A549 (cell line): ENCODE measurements at regions not wholly inside any gene's neighbourhood (a gene's known extent, or its start where the extent isn't known, plus 50 kb on each side); places are given as distances from the start of the nearest gene placed in this dataset.

Experiments used
- ATAC-seq, 2 experiments: fragments of 200-7000 bp in 1 of 2; fragments of >200 bp in 1 of 2; cut with Nextera tagmentation in 1 of 2; cut with Tn5 transposase in 1 of 2; 3 replicates each; pipeline versions ENCODE4 v1.8.0 to v1.9.1; 2018 to 2020; ENCODE audit warnings: mild to moderate bottlenecking in 1 of 2, moderate library complexity in 1 of 2
- CTCF ChIA-PET: fragments of 300-600 bp; sonication (Branson Sonifier 250); formaldehyde crosslinking; extraction: SDS; loops from one replicate; lab custom pipeline; 2021; ENCODE audit warnings: antibody characterized with exemption, inconsistent platforms; lab: Yijun Ruan, JAX
- POLR2A ChIA-PET: fragments of 350-600 bp; formaldehyde crosslinking; extraction: SDS; loops from one replicate; lab custom pipeline; 2021; ENCODE audit warnings: antibody characterized with exemption, inconsistent platforms; lab: Yijun Ruan, JAX
- DNase-seq, 2 experiments: peaks; one replicate each; pipeline versions ENCODE4 v3.0.0 to v3.0.0-alpha.2; 2011 to 2016; ENCODE audit warnings: low read depth in 1 of 2, low spot score in 1 of 2
- FAIRE-seq: peaks from 2 replicates; lab custom pipeline; 2011; peaks lifted over from hg19 to GRCh38; lab: Jason Lieb, UNC
- H3K27ac ChIP-seq, 2 experiments: fragments of >200 bp; sonication (Bioruptor Twin); formaldehyde crosslinking; 3 replicates each; pipeline ENCODE4 v1.5.1; 2016 to 2017
- H3K4me1 ChIP-seq: fragments of >200 bp; sonication (Bioruptor Twin); formaldehyde crosslinking; 3 replicates; pipeline ENCODE4 v1.6.1; 2016
- H3K4me2 ChIP-seq: fragments of >200 bp; sonication (Bioruptor Twin); formaldehyde crosslinking; 3 replicates; pipeline ENCODE4 v1.6.1; 2016
- H3K4me3 ChIP-seq: fragments of >200 bp; sonication (Bioruptor Twin); formaldehyde crosslinking; 3 replicates; pipeline ENCODE4 v1.5.1; 2016
- H3K9me3 ChIP-seq: fragments of >200 bp; sonication (Bioruptor Twin); formaldehyde crosslinking; 3 replicates; pipeline ENCODE4 v1.6.1; 2016
- CBX8 ChIP-seq: fragments of 200-600 bp; sonication (generic); IDR thresholded peaks from 2 replicates; pipeline ENCODE4 v1.6.1; 2016
- CEBPB ChIP-seq, 2 experiments: fragments of >200 bp in 1 of 2; sonication (Bioruptor Twin) in 1 of 2; formaldehyde crosslinking in 1 of 2; IDR thresholded peaks; 2 replicates each; pipeline ENCODE4 v1.6.1; 2012 to 2016
- CHD2 ChIP-seq: fragments of 150-350 bp; IDR thresholded peaks from 2 replicates; pipeline ENCODE4 v1.6.1; 2014; ENCODE audit warnings: low read length; ENCODE audit not compliant: partially characterized antibody
- CHD4 ChIP-seq: fragments of 200-600 bp; sonication (generic); IDR thresholded peaks from 2 replicates; pipeline ENCODE4 v1.6.1; 2016; ENCODE audit warnings: antibody characterized with exemption, mild to moderate bottlenecking, borderline replicate concordance
- CTCF ChIP-seq: fragments of >200 bp; sonication (Bioruptor Twin); formaldehyde crosslinking; IDR thresholded peaks from 3 replicates; pipeline ENCODE4 v1.5.1; 2016
- E2F6 ChIP-seq: IDR thresholded peaks from 2 replicates; pipeline ENCODE4 v1.6.1; 2012; ENCODE audit warnings: low read depth, borderline replicate concordance
- ELK1 ChIP-seq: fragments of 150-350 bp; IDR thresholded peaks from 2 replicates; pipeline ENCODE4 v1.6.1; 2014; ENCODE audit warnings: low read depth, mild to moderate bottlenecking, low read length
- EP300 ChIP-seq, 2 experiments: fragments of >200 bp; sonication (Bioruptor Twin); formaldehyde crosslinking; IDR thresholded peaks; 2 replicates in 1 of 2; 3 replicates in 1 of 2; pipeline ENCODE4 v1.6.1; 2016 to 2017
- ESRRA ChIP-seq: fragments of 150-350 bp; IDR thresholded peaks from 2 replicates; pipeline ENCODE4 v1.6.1; 2014; ENCODE audit warnings: mild to moderate bottlenecking, low read length, borderline replicate concordance
- FOSB ChIP-seq: fragments of 250-450 bp; sonication (Bioruptor Pico); IDR thresholded peaks from 2 replicates; pipeline ENCODE4 v1.5.0; 2020; ENCODE audit warnings: mild to moderate bottlenecking, moderate library complexity
- GATA3 ChIP-seq: IDR thresholded peaks from 2 replicates; pipeline ENCODE4 v1.6.1; 2012; ENCODE audit warnings: borderline replicate concordance
- HMGXB4 ChIP-seq: fragments of 250-450 bp; sonication (Bioruptor Pico); IDR thresholded peaks from 2 replicates; pipeline ENCODE4 v1.5.0; 2021; ENCODE audit warnings: mild to moderate bottlenecking, moderate library complexity, borderline replicate concordance
- HOXB13 ChIP-seq: fragments of 250-450 bp; sonication (Bioruptor Pico); IDR thresholded peaks from 2 replicates; pipeline ENCODE4 v1.5.0; 2020; ENCODE audit warnings: low read depth, mild to moderate bottlenecking, moderate library complexity
- HOXB5 ChIP-seq: fragments of 250-450 bp; sonication (Bioruptor Pico); IDR thresholded peaks from 2 replicates; pipeline ENCODE4 v1.5.0; 2020; ENCODE audit warnings: mild to moderate bottlenecking, moderate library complexity
- MAFK ChIP-seq: fragments of 450-650 bp; IDR thresholded peaks from 2 replicates; pipeline ENCODE4 v1.6.1; 2014; ENCODE audit not compliant: partially characterized antibody
- MAX ChIP-seq: IDR thresholded peaks from 2 replicates; pipeline ENCODE4 v1.6.1; 2012
- MAZ ChIP-seq: fragments of 150-350 bp; IDR thresholded peaks from 2 replicates; pipeline ENCODE4 v1.6.1; 2014; ENCODE audit warnings: antibody characterized with exemption, low read depth, low read length, borderline replicate concordance
- MYC ChIP-seq: IDR thresholded peaks from 2 replicates; pipeline ENCODE4 v1.6.1; 2012; ENCODE audit warnings: mild to moderate bottlenecking, inconsistent platforms, low read length, improper control_type of control experiment, borderline replicate concordance
- RAD21 ChIP-seq, 2 experiments: fragments of >200 bp in 1 of 2; sonication (Bioruptor Twin) in 1 of 2; formaldehyde crosslinking in 1 of 2; IDR thresholded peaks in 1 of 2; conservative IDR thresholded peaks in 1 of 2; 2 replicates in 1 of 2; 3 replicates in 1 of 2; pipeline ENCODE4 v1.6.1; 2012 to 2018; ENCODE audit warnings: inconsistent platforms in 1 of 2
- RARB ChIP-seq: fragments of 250-450 bp; sonication (Bioruptor Pico); IDR thresholded peaks from 2 replicates; pipeline ENCODE4 v1.8.0; 2021; ENCODE audit warnings: mild to moderate bottlenecking, moderate library complexity
- RCOR1 ChIP-seq: fragments of 150-350 bp; IDR thresholded peaks from 2 replicates; pipeline ENCODE4 v1.6.1; 2014; ENCODE audit warnings: antibody characterized with exemption, low read length, low read depth
- RFX5 ChIP-seq: fragments of 450-650 bp; IDR thresholded peaks from 2 replicates; pipeline ENCODE4 v1.7.1; 2014; ENCODE audit warnings: antibody characterized with exemption, mild to moderate bottlenecking, moderate library complexity
- RNF2 ChIP-seq: fragments of 200-600 bp; sonication (generic); IDR thresholded peaks from 2 replicates; pipeline ENCODE4 v1.6.1; 2016; ENCODE audit warnings: low read depth, mild to moderate bottlenecking, antibody characterized with exemption, moderate library complexity, borderline replicate concordance
- SREBF2 ChIP-seq: fragments of 450-650 bp; IDR thresholded peaks from 2 replicates; pipeline ENCODE4 v1.6.1; 2014; ENCODE audit warnings: mild to moderate bottlenecking, moderate library complexity
- TFCP2L1 ChIP-seq: fragments of 250-450 bp; sonication (Bioruptor Pico); IDR thresholded peaks from 2 replicates; pipeline ENCODE4 v1.5.0; 2021; ENCODE audit warnings: mild to moderate bottlenecking
- WGBS: methylation state at CpG from one replicate; pipeline ENCODE4 v1.1.6; 2017; ENCODE audit errors: missing lambda C conversion rate; 5-methylcytosine and 5-hydroxymethylcytosine counted together

GRCh38 chr20:39861381-39861780 lies 827.7 kb downstream of the MAFB start:
- no peak for FAIRE-seq
- H3K4me3 ChIP-seq = no peak overlapping the region
- no peak for TF ChIP-seq MYC
- TF ChIP-seq CHD2 = no peak
- no peak for TF ChIP-seq TFCP2L1 (CRISPR knock-in tag)
- TF ChIP-seq ESRRA = no peak
- TF ChIP-seq MAFK = no peak
- TF ChIP-seq RNF2 = no peak
- no peak for TF ChIP-seq ELK1
- CTCF ChIA-PET = no interaction called here
- no peaks in the 10 kb centered on the region for H3K9me3 ChIP-seq
- H3K27ac ChIP-seq = no peak overlapping the region
- 0% methylated on average over 1 of the region's 1 CpG for WGBS
- no peaks in the 10 kb centered on the region for H3K4me1 ChIP-seq
- no peak for ATAC-seq
- POLR2A ChIA-PET = no interaction called here
- no peak for DNase-seq
- no peak overlapping the region for H3K4me2 ChIP-seq

GRCh38 chr20:39857835-39858234 lies 831.2 kb downstream of the MAFB start:
- DNase-seq (no peak), ATAC-seq (no peak), FAIRE-seq (no peak)
- WGBS = 47% methylated on average over 1 of the region's 1 CpG
- POLR2A ChIA-PET = no interaction called here
- CTCF ChIA-PET = no interaction called here
- H3K9me3 ChIP-seq = no peaks in the 10 kb centered on the region
- H3K4me1 ChIP-seq = no peaks in the 10 kb centered on the region
- H3K4me2 ChIP-seq = no peak overlapping the region
- TF ChIP-seq RCOR1 (no peak), HOXB13 (CRISPR knock-in tag) (no peak), CBX8 (no peak), CHD4 (no peak), MAX (no peak), FOSB (CRISPR knock-in tag) (no peak), RFX5 (no peak), RARB (CRISPR knock-in tag) (no peak), GATA3 (no peak), HOXB5 (no peak), CHD2 (no peak), E2F6 (no peak), RAD21 (conservative IDR thresholded peaks at IDR 0.05 in 1 of 2, IDR thresholded peaks at IDR 0.05 in 1 of 2) (no peak), MAZ (no peak), CEBPB (IDR thresholded peaks at IDR 0.05) (no peak), EP300 (IDR thresholded peaks at IDR 0.05) (no peak), SREBF2 (no peak), HMGXB4 (no peak), CTCF (no peak), ESRRA (no peak)
- no peak overlapping the region for H3K4me3 ChIP-seq
- H3K27ac ChIP-seq = no peak overlapping the region
